NCI-H2081 (cell line): ENCODE measurements at regions not wholly inside any gene's neighbourhood (a gene's known extent, or its start where the extent isn't known, plus 50 kb on each side); places are given as distances from the start of the nearest gene placed in this dataset.
"Not testable (repeated sequence)": the region's sequence is repeated elsewhere in the genome, so short reads cannot be mapped to it uniquely, and the experiment has no call there.

ENCODE experiments used
- DNase-seq, 2 experiments: peaks; one replicate each; lab custom pipeline; 2025; lab: John Stamatoyannopoulos, UW

DNA sequence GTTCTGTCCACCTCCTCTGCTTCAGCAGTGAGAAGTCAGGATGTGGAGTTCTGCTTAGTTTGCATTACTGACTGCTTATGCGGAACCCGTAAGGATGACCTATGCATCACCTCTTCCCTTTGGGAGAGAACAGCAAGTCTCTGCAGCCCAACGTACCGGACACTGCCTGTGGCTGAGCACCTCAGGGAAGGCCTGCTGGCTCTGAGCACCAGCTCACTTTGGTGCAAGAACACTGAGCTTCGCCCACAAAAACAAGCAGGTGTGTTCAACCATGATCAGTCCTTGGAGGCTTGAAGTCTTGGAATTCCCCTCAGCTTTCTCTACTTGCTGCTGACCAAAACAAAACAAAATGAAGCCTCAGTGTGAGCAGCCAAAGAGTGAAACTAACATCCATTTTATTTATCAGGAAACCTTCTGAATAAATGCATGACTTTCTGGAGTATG lies 52.7 kb upstream of the NCK2 start:
- no peak for DNase-seq

DNA sequence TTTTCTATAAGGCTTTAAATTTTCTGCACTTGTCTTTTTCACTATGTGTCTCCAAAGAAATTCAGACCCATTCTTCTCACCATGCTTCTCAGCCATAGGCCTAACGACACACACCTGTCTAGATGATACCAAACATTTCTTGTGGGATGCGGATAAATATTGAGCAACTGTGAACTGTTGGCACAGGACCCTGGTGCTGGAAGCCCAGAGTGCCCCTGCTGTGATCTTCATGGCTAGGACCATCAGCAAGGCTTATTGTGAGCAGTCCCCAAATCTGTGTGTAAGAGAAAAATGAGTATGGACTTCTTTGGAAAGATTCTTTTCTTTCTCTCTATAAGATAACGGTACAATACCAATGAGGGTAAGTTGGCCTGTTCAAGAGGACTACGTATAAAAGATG lies 54.1 kb upstream of the NCK2 start:
- no peak for DNase-seq

DNA sequence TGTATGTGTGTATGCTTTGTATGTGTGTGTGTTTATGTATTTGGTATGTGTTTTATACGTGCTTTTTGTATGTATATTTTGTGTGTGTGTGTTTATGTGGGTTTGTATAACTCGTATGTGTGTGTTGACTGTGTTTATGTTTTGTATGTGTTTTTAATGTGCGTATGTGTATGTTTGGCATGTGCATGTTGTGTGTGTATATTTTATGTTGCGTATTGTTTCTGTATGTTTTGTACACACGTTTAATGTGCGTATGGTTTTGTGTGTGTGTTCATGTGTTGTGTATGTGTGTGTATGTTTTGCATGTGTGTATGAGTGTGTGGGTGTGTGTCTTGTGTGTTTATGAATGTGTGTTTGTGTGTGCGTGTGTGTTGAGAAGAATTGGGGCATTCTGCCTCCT lies 55.2 kb upstream of the NCK2 start:
- no peak for DNase-seq

DNA sequence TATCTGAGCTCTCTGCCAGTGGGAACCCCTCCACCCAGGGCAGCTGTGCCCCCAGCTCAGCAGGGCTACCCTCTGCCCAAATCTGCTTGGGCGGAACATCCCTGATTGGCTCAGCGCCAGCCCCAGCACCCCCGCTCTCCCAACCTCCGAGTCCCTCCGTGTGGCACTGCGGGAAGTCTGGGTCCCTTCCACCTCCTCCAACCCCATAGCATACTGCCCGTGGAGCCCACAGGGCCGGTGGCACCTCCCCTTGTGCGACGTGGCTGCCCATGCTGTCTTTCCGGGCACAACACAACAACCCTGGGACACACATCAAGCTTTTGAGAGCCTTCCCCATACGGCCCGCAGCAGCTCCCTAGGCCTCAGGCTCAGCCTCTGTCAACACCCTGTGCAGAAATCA lies 55.8 kb upstream of the NCK2 start:
- no peak for DNase-seq

DNA sequence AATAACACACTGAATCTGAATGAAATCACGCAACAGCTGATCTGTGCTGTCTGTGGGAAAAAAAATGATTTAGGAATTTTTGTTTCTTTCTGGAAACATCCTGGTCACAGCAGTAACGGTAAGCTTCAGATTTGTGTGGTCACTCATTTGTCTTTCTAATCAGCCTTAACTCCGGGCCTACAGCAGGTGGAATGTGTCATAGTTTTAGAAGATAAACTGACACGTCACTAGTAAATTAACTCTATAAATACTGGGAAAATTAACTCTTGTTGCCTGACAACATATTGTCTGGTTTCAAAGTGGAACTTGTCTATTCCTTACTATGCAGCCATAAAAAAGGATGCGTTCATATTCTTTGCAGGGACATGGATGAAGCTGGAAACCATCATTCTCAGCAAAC lies 58.1 kb upstream of the NCK2 start:
- DNase-seq = no peak

DNA sequence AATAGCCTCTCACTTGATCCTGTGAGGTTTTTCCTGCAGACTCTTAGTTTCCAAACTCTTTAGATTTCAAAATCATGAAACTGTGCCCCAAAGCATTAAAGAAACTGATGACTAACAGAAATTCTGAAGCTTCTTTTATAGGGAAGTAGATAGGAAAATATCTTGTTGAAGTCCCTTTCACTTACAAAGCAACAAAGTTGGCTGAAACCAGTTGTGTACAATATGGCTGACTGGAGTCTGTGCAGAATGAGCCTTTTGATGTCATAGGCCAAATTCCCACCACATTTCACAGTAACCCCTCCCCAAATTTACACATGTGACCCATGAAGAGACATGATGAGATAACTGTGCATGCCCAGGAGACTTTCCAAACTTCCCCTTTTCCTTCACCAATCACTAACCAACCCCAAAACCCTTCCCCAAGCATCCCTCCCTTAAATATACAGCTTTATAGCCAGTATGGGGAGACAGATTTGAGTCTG lies 61.7 kb upstream of the NCK2 start:
- DNase-seq = no peak

DNA sequence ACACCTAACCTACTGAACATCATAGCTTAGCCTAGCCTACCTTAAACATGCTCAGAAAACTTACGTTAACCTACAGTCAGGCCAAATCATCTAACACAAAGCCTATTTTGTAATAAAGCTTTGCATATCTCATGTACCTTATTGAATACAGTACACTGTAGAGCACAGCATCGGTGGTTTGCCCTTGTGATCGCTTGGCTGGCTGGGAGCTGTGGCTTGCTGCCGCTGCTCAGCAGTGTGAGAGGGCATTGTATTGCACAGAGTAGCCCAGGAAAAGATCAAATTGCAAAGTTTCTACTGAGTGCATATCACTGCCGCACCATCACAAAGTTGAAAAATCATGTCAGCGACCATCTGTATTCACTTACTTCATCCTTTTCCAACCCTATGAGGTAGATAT lies 62.3 kb upstream of the NCK2 start:
- DNase-seq = no peak

DNA sequence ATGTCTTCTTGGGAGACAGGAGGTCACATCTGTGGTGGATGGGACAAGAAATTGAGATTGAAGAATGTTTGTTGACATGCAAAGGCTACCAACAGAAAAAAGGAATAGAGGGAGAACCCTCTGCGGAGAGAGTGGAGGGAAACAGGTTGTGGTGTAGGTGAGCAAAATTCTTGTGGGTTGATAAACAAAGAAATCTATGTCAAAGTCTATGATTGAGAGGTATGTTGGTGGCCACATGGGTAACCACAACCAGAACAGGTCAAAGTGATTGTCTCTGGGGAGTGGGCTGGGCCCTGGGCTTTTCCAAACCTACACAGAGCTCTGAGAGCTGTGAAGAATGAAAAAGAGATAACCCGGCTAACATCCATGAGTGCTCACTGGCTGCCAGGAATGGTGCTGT lies 62.8 kb upstream of the NCK2 start:
- DNase-seq = no peak

DNA sequence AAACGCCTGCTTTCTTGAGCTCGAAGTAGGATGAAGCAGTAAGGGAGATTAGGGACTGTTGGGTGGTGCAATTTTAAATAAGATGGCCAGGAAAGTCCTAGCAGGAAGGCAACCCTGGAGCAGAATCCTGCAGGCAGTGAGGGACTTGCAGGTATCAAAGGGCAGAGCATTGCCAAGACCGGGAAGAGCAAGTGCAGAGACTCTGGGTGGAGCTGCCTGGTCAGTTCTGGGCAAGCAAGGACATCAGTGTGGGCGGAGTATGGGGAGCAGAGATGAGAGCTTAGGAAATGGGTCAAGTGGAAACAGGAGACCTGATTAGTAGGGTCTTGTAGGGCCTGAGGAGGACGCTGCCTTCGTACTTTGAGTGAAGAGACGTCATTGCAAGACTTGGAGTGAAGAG lies 64.4 kb upstream of the NCK2 start:
- DNase-seq = no peak

DNA sequence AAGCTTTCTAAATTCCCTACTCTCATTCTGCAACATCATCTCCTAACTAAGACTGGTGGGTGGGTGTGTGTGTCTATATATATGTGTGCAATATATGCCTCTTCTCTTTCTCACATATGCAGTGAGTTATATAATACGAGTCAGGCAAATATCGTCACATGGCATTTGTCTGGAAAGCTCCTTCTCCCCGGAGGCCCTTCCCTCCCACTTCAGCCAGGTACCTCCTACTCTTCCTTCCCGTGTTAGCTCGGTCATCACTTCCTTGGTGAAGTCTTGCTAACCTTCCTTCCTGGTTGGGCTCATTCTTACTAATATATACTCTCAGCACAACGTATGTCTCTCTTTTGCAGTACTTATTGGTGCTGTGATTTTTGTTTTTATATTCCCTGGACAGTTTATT lies 66.4 kb upstream of the NCK2 start:
- no peak for DNase-seq

DNA sequence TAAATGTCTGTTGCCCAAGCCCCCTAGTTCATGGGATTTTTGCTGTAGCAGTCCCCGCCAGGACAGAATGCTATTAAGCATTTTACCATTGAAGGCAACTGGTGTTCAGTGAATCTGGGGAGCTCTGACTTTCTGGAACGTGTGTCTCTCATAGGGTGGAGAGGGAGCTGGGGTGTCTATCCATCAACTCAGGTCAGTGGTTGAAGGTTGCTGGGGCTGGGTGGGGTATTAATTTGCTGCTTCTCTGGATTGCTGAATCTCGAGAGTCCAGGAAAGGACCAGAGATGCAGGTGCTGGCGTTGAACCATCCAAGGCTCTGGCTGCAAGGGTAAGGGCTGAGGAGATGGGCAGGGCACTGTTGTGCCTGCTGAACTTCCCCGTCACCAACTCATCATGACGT lies 66.8 kb upstream of the NCK2 start:
- DNase-seq = no peak

DNA sequence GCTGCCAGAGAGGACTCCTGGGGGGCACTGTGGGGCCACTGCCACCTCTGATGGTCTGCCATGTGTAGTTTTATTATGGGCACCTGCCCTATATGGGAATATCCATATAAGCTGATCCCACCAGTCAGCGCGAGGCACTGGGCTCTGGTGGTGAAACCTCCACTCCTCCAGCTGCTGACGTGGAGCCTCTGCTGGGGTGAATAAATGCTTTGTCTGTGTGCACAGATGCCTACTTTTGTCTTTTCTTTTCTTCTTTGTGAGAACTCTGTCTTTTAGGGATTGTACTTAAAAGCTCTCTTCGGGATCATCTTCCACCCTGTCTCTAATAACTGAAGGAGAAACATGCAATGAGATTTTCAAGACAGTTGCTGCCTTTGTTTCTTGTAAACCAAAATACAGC lies 68.9 kb upstream of the NCK2 start:
- DNase-seq = no peak

DNA sequence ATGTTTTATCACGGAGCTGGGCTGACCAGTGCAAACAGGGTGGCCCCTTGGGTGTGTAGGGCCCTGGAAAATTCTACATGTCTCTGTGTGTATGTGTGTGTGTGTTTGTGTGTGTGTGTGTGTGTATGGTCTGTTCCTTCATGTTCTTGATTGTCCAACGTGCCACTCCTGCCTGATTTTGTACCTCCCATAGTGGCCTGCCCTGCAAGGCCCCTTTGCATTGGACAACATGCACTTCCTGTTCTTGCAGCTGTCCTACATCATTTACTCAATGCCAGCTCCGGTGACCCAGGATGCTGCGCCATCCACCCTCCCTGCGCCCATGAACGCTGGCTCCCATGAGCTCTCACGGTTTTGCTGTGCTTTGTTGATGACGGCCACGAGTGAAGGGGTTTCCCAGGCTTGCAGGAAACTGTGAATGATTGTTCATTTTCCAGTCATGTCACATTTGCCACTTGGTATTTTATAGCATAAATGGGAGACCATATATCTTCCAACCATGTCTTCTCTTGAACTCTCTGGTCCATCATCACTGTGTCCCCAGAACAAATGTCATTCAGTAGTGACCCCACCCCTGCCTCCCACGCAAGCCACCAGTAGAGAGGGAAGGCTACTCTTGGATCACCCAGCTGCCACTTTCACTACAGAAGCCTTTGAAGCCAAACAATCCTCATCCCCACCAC lies 69.7 kb upstream of the NCK2 start:
- DNase-seq = no peak

DNA sequence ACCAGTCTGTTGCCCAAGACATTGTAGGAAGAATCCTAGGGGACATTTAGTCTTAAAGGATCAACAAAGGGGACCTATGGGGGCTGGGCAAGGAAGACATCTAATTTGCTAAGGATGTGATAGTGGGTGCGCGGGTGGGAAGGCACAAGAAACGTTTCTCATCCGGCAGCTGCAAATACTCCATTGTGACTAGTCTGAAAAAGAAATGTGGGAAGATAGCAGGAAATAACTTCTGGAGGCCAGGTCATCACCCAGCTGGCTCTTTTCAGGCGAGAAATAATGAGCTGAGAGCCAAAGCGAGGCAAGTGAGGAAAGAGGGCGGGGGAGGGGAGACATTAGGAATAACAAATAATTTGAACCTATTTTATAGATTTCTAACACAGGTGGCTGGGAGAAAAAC lies 70.3 kb upstream of the NCK2 start:
- DNase-seq = no peak

DNA sequence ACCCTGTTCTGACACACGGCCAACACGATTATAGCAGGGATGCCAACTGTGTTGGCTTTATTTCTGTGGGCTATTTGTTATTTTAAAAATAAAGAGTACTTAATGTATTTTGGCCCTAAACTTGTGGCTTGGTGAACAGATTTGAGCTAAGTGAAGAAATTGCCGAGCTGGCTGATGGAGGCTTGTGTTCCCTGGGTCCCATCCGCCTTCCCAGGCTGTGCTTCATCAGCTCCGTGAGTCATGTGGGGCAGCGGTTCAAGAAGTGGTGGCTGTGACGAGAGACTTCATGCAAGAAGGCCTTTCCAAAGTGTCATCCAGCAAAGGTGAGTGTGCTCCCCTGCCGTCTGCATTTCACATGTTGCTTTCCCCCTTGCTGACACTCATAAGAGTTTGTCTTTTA lies 73.6 kb upstream of the NCK2 start:
- DNase-seq = no peak

DNA sequence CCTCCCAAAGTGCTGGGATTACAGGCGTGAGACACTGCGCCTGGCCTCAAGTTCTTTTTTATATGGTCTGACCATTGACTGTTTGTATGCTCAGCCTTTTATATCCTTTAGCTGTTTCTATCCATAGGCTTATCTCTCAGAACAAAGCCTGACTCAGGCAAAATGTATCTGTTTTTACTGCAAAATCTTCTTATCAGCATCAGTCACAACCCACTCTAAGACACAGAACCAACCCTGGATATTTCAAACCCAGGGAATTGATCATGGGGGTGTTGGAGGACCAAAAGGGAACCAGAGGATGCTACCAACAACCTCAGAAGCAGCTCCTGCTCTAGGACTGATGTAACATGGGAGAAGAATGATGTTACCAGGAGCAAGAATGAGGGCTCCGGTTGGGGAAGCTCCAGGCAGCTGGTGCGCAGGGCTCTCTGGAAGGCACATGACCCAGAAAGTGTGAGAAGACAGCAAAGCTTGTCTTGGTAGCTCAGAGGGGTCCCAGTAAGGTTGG lies 75.3 kb upstream of the NCK2 start:
- DNase-seq = no peak

DNA sequence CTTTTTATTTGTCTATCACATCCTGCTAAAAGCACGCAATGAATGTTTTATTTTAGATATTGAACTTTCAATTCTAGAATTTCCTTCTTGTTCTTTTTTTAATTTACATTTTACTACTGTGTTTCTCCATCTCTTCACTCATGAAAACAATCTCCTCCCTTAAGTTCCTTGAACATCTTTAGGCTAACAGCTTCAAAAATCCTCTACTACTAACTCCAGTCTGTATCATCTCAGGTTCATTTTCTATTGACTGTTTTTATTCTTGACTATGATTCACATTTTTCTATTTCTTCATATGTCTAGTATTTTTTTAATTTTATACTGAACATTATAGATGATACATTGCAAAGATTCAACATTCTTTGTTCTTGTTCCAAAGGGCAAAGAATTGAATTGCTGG lies 79.2 kb upstream of the NCK2 start:
- DNase-seq = no peak

DNA sequence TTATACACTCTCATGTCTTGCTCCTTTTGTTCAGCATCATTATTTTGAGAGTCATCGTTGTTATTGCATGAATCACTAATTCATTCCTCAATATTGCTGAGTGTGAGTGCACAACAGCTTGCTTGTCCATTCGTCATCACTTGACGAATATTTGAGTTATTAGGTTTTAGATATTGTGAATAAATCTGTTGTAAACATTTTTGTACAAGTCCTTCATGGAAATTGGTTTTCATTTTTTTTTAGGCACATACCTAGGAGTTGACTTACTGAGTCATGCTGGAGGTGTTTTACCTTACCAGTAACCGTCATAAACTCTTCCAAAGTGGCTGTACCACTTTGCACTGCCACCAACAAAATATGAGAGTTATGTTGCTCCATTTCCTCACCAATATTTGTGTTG lies 84.2 kb upstream of the NCK2 start:
- DNase-seq = no peak

DNA sequence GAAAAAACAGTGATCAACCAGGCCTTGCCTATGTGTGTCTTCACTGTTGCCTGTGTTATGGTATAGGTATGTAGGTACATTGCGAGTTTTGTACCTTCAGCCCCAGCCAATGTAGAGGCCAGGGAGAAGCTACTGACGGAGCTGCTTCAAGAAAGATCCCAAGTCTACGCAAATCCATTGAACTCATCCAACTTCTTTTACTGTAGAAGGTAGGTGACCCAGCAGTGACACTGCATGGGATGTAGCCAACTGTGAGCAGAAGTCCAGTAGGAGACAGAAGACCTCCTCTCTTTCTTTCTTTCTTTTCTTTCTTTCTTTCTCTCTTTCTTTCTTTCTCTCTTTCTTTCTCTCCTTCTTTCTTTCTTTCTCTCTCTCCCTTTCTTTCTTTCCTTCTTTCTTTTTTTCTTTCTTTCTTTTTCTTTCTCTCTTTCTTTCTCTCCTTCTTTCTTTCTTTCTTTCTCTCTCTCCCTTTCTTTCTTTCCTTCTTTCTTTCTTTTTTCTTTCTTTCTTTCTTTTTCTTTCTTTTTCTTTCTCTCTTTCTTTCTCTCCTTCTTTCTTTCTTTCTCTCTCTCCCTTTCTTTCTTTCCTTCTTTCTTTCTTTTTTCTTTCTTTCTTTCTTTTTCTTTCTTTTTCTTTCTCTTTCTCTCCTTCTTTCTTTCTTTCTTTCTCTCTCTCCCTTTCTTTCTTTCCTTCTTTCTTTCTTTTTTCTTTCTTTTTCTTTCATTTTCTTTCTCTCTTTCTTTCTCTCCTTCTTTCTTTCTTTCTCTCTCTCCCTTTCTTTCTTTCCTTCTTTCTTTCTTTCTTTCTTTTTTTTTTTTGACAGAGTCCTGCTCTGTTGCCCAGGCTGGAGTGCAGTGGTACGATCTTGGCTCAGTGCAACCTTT lies 88.7 kb upstream of the NCK2 start:
- DNase-seq = not testable (repeated sequence)

DNA sequence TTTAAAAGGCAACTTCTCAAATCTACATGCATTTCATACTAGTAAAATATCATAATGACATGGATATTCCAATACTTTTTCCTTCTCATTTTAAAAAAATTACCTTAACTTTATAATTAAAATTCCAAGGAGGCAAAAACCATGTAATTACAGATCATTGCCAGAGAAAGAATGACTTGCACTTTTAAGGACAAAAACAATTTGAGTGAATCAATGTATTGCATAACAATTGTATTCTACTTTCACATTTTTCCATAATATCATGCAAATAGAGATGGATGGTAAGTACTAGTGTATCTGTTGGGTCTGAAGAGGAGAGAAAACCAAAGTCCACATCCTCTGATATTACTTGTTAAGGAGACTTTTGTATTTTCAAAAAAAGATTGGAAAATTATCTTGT lies 89.5 kb upstream of the NCK2 start:
- DNase-seq = no peak

DNA sequence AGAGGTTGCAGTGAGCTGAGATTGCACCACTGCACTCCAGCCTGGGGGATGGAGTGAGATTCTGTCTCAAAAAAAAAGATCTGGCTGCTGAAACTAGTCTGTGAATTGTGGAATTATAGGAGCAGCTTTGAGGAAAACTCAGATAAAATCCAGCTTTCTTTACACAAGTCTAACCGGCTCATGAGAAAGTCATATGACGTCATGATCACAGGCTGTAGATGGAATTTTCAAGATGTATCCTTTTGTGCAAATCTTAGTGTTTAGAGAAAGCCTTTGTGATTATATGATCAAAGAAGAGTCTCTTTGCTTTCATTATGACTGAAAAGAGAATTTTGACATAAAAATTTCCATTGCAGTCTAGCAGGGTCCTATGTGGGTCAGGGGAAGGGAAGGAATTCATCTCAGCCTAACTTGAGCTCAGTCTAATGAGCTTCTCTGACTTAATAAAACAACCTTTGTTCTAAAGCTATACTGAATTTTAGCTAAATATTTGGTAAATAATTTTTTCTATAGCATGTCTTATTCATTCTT lies 90.2 kb upstream of the NCK2 start:
- DNase-seq = no peak

DNA sequence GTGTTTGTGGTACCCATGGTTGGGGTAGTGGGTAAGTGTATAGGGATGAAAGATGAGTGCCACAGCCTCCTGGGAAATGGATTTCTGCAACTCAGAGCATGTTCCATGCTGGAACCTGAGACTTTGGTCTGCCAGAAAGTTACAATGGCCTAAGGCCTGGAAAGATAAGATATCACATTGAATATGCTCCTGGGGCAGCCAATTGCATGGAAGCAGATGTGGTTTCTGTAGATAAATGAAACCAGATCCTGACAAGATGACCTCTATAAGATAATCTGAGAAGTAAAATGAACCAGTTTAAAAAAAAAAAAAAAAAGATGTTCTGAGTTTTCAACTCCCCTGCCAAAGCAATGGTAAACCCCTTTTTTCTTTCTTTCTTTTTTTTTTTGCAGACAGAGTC lies 91.4 kb upstream of the NCK2 start:
- no peak for DNase-seq
